ENCODE measurements at regions not wholly inside any gene's neighbourhood (a gene's known extent, or its start where the extent isn't known, plus 50 kb on each side); places are given as distances from the start of the nearest gene placed in this dataset. TPM values are rescaled to one million over a fixed set of nuclear protein-coding genes. Genes with fewer than 3 reads are reported as not detected.
A peak's percentile ranks its signal among the peaks of the same experiment; 100 is the strongest.

DNA sequence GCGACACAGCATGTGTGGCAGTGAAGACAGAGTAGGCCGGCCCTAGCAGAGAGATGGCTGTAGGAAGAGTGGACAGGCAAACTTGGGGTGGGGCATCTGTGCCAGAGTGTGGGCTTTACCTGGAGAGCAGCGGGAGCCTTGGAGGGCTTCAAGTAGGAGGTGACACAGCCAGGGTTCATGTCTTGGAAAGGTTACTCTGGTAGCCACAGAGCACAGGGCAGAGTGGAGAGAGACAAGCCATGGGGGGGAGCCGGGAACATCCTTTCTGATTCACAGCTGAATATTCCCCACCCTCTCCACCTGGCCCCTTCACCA, 53.5 kb upstream of the DIO3 start:
- peak; percentile 69 for DNase-seq (ENCODE audit: low spot score)

DNA sequence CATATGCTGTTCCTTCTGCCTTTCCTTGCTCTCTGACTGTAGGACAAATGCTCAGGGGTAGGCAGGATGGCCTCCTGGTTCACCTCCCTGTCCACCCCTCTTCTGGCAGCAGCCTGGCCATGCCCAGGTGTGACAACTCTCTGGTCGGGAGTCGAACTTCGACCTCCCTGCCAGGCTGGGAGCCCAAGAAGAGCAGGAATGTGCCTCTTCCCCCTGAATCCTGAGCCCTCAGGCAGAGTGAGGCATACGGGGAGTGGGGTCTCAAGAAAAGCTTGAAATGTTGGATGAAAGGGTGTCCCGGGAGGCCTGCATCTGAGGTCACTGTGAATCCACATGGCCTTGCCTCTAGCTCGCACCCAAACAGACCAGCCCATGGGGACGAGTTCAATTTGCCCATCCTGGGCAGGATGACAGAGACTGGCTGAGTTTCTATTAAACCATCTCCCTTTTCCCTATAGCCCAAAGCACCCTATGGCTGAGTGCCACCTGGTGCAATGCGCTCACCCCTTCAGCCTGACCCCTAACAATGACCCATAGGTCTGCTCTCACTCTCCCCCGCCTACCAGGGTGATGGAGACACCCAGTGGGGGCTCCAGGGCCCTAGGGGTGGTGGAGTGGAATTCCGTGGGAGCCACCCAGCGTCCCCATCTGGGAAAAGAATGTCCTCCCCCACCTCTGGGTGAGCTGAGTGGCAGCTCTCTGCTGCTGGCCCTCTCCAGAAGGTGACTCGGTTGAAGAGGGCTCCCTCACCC, 52.9 kb upstream of the DIO3 start:
- DNase-seq (ENCODE audit: low spot score), result no peak

DNA sequence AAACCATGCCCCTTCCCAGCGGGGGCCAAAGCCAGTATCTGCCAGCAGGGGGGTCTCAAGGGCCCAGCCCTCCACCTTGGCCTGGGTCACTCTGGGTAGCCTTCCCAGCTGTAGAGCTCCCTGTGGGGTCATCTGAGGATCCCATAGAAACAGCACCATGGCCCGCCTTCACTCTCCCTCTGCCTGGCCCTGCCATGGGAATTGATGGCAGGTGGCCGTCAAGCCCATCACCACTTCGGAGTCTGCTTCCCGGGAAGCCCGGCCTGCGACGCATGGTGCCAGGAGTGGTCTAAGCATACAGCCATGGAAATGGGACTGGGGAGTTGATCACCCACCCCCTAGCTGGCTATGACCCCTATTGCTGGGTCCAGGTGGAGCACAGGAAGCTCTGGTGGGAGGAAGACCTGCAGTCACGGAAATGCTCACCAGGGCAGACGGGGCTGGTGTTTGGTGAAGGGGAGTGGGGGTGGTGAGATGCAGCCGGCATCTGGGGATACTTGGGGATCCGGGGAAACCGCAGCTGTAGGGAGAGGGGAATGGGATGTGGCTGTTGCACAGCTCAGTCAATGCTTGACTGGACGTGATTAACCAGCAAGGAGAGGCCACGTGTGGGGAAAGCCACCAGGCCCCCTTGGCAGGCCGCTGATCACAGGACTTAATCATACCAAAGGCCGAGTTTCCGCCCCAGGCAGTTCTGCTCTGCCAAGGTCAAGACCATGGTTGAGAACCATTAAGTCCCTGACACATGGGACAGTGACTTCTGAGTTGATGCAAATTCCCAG, 52.2 kb upstream of the DIO3 start:
- DNase-seq (ENCODE audit: low spot score), result peak; percentile 79

DNA sequence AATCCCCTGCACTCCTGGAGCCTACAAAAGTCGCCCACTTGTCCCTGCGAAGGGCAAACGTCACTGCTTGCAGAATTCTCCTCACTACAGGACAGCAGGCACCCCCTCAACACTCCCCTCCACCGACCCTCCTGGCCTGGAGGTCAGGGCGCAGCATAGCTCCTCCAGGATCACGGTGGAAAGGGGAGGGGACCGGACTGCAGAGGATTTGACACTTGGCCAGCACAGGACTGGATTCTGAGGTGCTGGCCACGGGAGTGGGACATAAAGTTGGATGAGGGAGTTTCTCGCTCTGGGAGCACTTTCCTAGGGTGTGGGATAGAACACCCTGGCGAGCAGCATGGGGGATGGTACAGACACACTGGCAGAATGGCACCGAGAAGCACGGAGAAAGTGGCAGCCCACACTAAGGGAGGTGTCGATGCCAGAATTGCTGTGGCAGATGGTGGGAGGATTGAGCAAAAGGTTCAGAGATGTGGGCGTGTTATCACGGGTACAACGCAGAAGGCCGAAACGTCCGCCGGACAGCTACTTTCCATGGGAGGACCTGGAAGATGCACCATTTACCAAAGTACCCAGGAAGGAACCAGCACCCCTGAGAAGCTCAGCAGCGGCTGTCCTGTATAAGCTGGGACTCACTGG, 51.4 kb upstream of the DIO3 start:
- no peak for DNase-seq (ENCODE audit: low spot score)

DNA sequence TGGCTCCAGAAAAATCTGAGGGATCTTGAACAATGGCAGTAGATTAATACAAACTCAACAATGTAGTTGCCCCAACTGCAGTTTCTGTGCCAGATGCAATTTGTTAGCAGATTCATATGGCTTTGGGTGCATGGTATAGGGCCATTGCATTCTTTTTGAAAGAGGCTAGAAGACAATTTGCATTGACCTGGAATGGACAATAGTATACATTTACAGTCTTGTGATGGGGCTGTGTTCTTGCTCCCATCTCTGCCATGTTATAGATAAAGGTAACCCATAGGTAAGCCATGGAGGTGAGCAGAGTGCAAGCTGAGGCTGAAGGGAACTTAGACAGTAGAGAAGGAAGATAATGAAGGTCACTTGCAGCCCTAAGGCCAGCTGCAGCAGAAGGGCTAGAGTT, 50.1 kb upstream of the DIO3 start:
- DNase-seq (ENCODE audit: low spot score), result no peak

Small RNA genes lying in the stretch of these regions (microRNA-seq; reads per million reads assigned to microRNA genes)
- gene MIR1185-1 (ENCODE audit: borderline number of aligned reads) (23.2 reads per million, percentile 22 among the genes with 10 or more reads in this experiment), gene MIR1185-2 (ENCODE audit: borderline number of aligned reads) (3.6 reads per million), gene MIR1193 (ENCODE audit: borderline number of aligned reads) (not detected), gene MIR1197 (ENCODE audit: borderline number of aligned reads) (not detected), gene MIR134 (ENCODE audit: borderline number of aligned reads) (76.3 reads per million, percentile 41 among the genes with 10 or more reads in this experiment), gene MIR154 (ENCODE audit: borderline number of aligned reads) (168 reads per million, percentile 55 among the genes with 10 or more reads in this experiment), gene MIR299 (ENCODE audit: borderline number of aligned reads) (64.7 reads per million, percentile 39 among the genes with 10 or more reads in this experiment), gene MIR300 (ENCODE audit: borderline number of aligned reads) (not detected), gene MIR323A (ENCODE audit: borderline number of aligned reads) (4.4 reads per million), gene MIR323B (ENCODE audit: borderline number of aligned reads) (not detected), gene MIR329-1 (ENCODE audit: borderline number of aligned reads) (not detected), gene MIR329-2 (ENCODE audit: borderline number of aligned reads) (not detected), gene MIR369 (ENCODE audit: borderline number of aligned reads) (378 reads per million, percentile 69 among the genes with 10 or more reads in this experiment), gene MIR376A1 (ENCODE audit: borderline number of aligned reads) (2.2 reads per million), gene MIR376A2 (ENCODE audit: borderline number of aligned reads) (not detected), gene MIR376B (ENCODE audit: borderline number of aligned reads) (40.0 reads per million, percentile 34 among the genes with 10 or more reads in this experiment), gene MIR376C (ENCODE audit: borderline number of aligned reads) (370 reads per million, percentile 69 among the genes with 10 or more reads in this experiment), gene MIR377 (ENCODE audit: borderline number of aligned reads) (8.7 reads per million, percentile 4 among the genes with 10 or more reads in this experiment), gene MIR379 (ENCODE audit: borderline number of aligned reads) (297 reads per million, percentile 66 among the genes with 10 or more reads in this experiment), gene MIR380 (ENCODE audit: borderline number of aligned reads) (6.5 reads per million), gene MIR381 (ENCODE audit: borderline number of aligned reads) (118 reads per million, percentile 49 among the genes with 10 or more reads in this experiment), gene MIR382 (ENCODE audit: borderline number of aligned reads) (239 reads per million, percentile 61 among the genes with 10 or more reads in this experiment), gene MIR409 (ENCODE audit: borderline number of aligned reads) (289 reads per million, percentile 65 among the genes with 10 or more reads in this experiment), gene MIR411 (ENCODE audit: borderline number of aligned reads) (1,091 reads per million, percentile 79 among the genes with 10 or more reads in this experiment), gene MIR412 (ENCODE audit: borderline number of aligned reads) (not detected), gene MIR485 (ENCODE audit: borderline number of aligned reads) (44.3 reads per million, percentile 36 among the genes with 10 or more reads in this experiment), gene MIR487A (ENCODE audit: borderline number of aligned reads) (30.5 reads per million, percentile 28 among the genes with 10 or more reads in this experiment), gene MIR487B (ENCODE audit: borderline number of aligned reads) (1,749 reads per million, percentile 82 among the genes with 10 or more reads in this experiment), gene MIR494 (ENCODE audit: borderline number of aligned reads) (114 reads per million, percentile 49 among the genes with 10 or more reads in this experiment), gene MIR495 (ENCODE audit: borderline number of aligned reads) (22.5 reads per million, percentile 22 among the genes with 10 or more reads in this experiment), gene MIR496 (ENCODE audit: borderline number of aligned reads) (not detected), gene MIR539 (ENCODE audit: borderline number of aligned reads) (5.1 reads per million), gene MIR541 (ENCODE audit: borderline number of aligned reads) (not detected), gene MIR543 (ENCODE audit: borderline number of aligned reads) (33.4 reads per million, percentile 30 among the genes with 10 or more reads in this experiment), gene MIR544A (ENCODE audit: borderline number of aligned reads) (not detected), gene MIR654 (ENCODE audit: borderline number of aligned reads) (44.3 reads per million, percentile 36 among the genes with 10 or more reads in this experiment), gene MIR655 (ENCODE audit: borderline number of aligned reads) (2.9 reads per million), gene MIR656 (ENCODE audit: borderline number of aligned reads) (10.2 reads per million, percentile 7 among the genes with 10 or more reads in this experiment), gene MIR668 (ENCODE audit: borderline number of aligned reads) (2.2 reads per million), gene MIR758 (ENCODE audit: borderline number of aligned reads) (5.8 reads per million), gene MIR889 (ENCODE audit: borderline number of aligned reads) (91.5 reads per million, percentile 45 among the genes with 10 or more reads in this experiment)
